Peyer's patch (tissue), 4 donors: ENCODE measurements at regions not wholly inside any gene's neighbourhood (a gene's known extent, or its start where the extent isn't known, plus 50 kb on each side); places are given as distances from the start of the nearest gene placed in this dataset.

Experiments
- POLR2A ChIP-seq, 2 donors: fragments of 450-650 bp; IDR thresholded peaks; one replicate each; pipeline ENCODE4 v1.5.1; 2017; ENCODE audit warnings: antibody characterized with exemption in 2 of 2, mild to moderate bottlenecking in 2 of 2, moderate library complexity in 2 of 2
- TF ChIP-seq, protein P1 (sequence below), 6 experiments: fragments of 450-650 bp in 4 of 6; fragments of 200-600 bp in 2 of 6; sonication (generic) in 1 of 6; IDR thresholded peaks; one replicate each; pipeline ENCODE4 v1.5.1; 2017 to 2019; ENCODE audit warnings: antibody characterized with exemption in 6 of 6, mild to moderate bottlenecking in 3 of 6, moderate library complexity in 1 of 6

DNA sequence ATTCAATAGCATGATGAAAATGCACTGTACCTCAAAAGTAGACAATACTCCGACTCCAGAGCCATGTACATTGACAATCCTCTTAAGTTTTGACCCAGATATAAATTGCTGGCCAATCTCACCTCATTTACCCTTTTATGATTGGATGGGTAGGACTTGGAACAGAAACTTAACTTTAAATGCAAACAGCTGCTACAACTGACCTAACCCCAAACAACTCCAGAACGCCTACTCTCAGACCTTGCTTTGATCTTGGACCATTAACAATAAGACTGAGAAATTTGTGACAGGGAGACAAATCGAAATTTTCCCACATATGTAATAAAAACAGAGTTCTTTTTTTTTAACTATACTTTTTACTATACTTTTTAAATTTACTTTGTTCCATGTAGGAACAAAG is 200.5 kb upstream of the MCHR2 start:
- TF ChIP-seq, protein P1, sequence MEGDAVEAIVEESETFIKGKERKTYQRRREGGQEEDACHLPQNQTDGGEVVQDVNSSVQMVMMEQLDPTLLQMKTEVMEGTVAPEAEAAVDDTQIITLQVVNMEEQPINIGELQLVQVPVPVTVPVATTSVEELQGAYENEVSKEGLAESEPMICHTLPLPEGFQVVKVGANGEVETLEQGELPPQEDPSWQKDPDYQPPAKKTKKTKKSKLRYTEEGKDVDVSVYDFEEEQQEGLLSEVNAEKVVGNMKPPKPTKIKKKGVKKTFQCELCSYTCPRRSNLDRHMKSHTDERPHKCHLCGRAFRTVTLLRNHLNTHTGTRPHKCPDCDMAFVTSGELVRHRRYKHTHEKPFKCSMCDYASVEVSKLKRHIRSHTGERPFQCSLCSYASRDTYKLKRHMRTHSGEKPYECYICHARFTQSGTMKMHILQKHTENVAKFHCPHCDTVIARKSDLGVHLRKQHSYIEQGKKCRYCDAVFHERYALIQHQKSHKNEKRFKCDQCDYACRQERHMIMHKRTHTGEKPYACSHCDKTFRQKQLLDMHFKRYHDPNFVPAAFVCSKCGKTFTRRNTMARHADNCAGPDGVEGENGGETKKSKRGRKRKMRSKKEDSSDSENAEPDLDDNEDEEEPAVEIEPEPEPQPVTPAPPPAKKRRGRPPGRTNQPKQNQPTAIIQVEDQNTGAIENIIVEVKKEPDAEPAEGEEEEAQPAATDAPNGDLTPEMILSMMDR (IDR thresholded peaks at IDR 0.05) = no peak
- no peak for TF ChIP-seq POLR2A (IDR thresholded peaks at IDR 0.05)
